ENCODE measurements at regions not wholly inside any gene's neighbourhood (a gene's known extent, or its start where the extent isn't known, plus 50 kb on each side); places are given as distances from the start of the nearest gene placed in this dataset.

GRCh38 chr5:36363744-36364143 is 62.0 kb upstream of the RANBP3L start:
- POLR2A ChIA-PET, result interaction anchor here (0.8 kb wide), 1 partner anchor 93 kb away, joined by 3 read pairs; no protein-coding TSS in a partner anchor
- H3K4me3 ChIP-seq (ENCODE audit: low read depth, low read length, poor library complexity, severe bottlenecking), result no peak overlapping the region
- TF ChIP-seq EZH2phosphoT487 (IDR thresholded peaks at IDR 0.05; ENCODE audit: borderline replicate concordance, low read depth, low read length) (no peak), CTCF (conservative IDR thresholded peaks at IDR 0.05; ENCODE audit: low read length) (no peak)
- H3K36me3 ChIP-seq (ENCODE audit: insufficient read depth, low read length), result no peaks in the 10 kb centered on the region
- H3K27ac ChIP-seq (ENCODE audit: low read depth, low read length, poor library complexity, severe bottlenecking), result no peak overlapping the region
- no peak overlapping the region for H3K4me2 ChIP-seq (ENCODE audit: low read length)
- H3K9me3 ChIP-seq (ENCODE audit: low read length), result no peaks in the 10 kb centered on the region
- H3K9me2 ChIP-seq (ENCODE audit: insufficient read depth, low read length), result no peaks in the 10 kb centered on the region
- peaks cover 40% of the 10 kb centered on the region for H3K4me1 ChIP-seq (ENCODE audit: insufficient read depth, low read length, poor library complexity, severe bottlenecking)
- no TSS peak for BruUV-seq (replicated peaks)
- H2AFZ ChIP-seq (ENCODE audit: low read length), result no peak overlapping the region
- CTCF ChIA-PET (ENCODE audit: unreplicated experiment), result no interaction called here
- H4K20me1 ChIP-seq (ENCODE audit: insufficient read depth, low read length), result no peaks in the 10 kb centered on the region
- H3K79me2 ChIP-seq (ENCODE audit: insufficient read depth, low read depth, low read length), result no peaks in the 10 kb centered on the region
- intact Hi-C loops (cut with micrococcal nuclease; ENCODE audit: unreplicated experiment), result no loop called here
- DNase-seq (ENCODE audit: low spot score), result no peak

GRCh38 chr5:36364473-36364872 is 62.8 kb upstream of the RANBP3L start:
- Histone ChIP-seq H3K36me3 (ENCODE audit: insufficient read depth, low read length) (no peaks in the 10 kb centered on the region), H3K9me2 (ENCODE audit: insufficient read depth, low read length) (no peaks in the 10 kb centered on the region), H4K20me1 (ENCODE audit: insufficient read depth, low read length) (no peaks in the 10 kb centered on the region), H3K79me2 (ENCODE audit: insufficient read depth, low read depth, low read length) (no peaks in the 10 kb centered on the region), H3K9me3 (ENCODE audit: low read length) (no peaks in the 10 kb centered on the region), H3K4me1 (ENCODE audit: insufficient read depth, low read length, poor library complexity, severe bottlenecking) (peaks cover 33% of the 10 kb centered on the region), H2AFZ (ENCODE audit: low read length) (0 out of 2 replicates have a peak overlapping the region, but pooled peaks have one; percentile 3), H3K4me2 (ENCODE audit: low read length) (no peak overlapping the region), H3K4me3 (ENCODE audit: low read depth, low read length, poor library complexity, severe bottlenecking) (no peak overlapping the region), H3K27ac (ENCODE audit: low read depth, low read length, poor library complexity, severe bottlenecking) (no peak overlapping the region)
- ChIA-PET POLR2A (no interaction called here), CTCF (ENCODE audit: unreplicated experiment) (no interaction called here)
- no TSS peak for BruUV-seq (replicated peaks)
- intact Hi-C loops (cut with micrococcal nuclease; ENCODE audit: unreplicated experiment), result no loop called here
- TF ChIP-seq CTCF (conservative IDR thresholded peaks at IDR 0.05; ENCODE audit: low read length), result no peak
- TF ChIP-seq EZH2phosphoT487 (IDR thresholded peaks at IDR 0.05; ENCODE audit: borderline replicate concordance, low read depth, low read length), result no peak
- no peak for DNase-seq (ENCODE audit: low spot score)

GRCh38 chr5:36365896-36366295 is 64.2 kb upstream of the RANBP3L start:
- CTCF ChIA-PET (ENCODE audit: unreplicated experiment), result no interaction called here
- H3K79me2 ChIP-seq (ENCODE audit: insufficient read depth, low read depth, low read length), result no peaks in the 10 kb centered on the region
- peaks cover 19% of the 10 kb centered on the region for H3K4me1 ChIP-seq (ENCODE audit: insufficient read depth, low read length, poor library complexity, severe bottlenecking)
- DNase-seq (ENCODE audit: low spot score), result no peak
- POLR2A ChIA-PET, result interaction anchor here (2.4 kb wide), 1 partner anchor 9 kb away, joined by 10 read pairs; no protein-coding TSS in a partner anchor
- no peaks in the 10 kb centered on the region for H3K9me2 ChIP-seq (ENCODE audit: insufficient read depth, low read length)
- H2AFZ ChIP-seq (ENCODE audit: low read length), result peak overlapping the region; percentile 24; the same call in 1 of the 2 replicates
- intact Hi-C loops (cut with micrococcal nuclease; ENCODE audit: unreplicated experiment), result no loop called here
- no TSS peak for BruUV-seq (replicated peaks)
- no peaks in the 10 kb centered on the region for H4K20me1 ChIP-seq (ENCODE audit: insufficient read depth, low read length)
- H3K27ac ChIP-seq (ENCODE audit: low read depth, low read length, poor library complexity, severe bottlenecking), result no peak overlapping the region
- no peaks in the 10 kb centered on the region for H3K9me3 ChIP-seq (ENCODE audit: low read length)
- no peak overlapping the region for H3K4me3 ChIP-seq (ENCODE audit: low read depth, low read length, poor library complexity, severe bottlenecking)
- no peaks in the 10 kb centered on the region for H3K36me3 ChIP-seq (ENCODE audit: insufficient read depth, low read length)
- TF ChIP-seq EZH2phosphoT487 (IDR thresholded peaks at IDR 0.05; ENCODE audit: borderline replicate concordance, low read depth, low read length) (no peak), CTCF (conservative IDR thresholded peaks at IDR 0.05; ENCODE audit: low read length) (no peak)
- H3K4me2 ChIP-seq (ENCODE audit: low read length), result no peak overlapping the region
